ENCODE measurements at regions not wholly inside any gene's neighbourhood (a gene's known extent, or its start where the extent isn't known, plus 50 kb on each side); places are given as distances from the start of the nearest gene placed in this dataset.

- TF ChIP-seq KDM1A (IDR thresholded peaks at IDR 0.05; ENCODE audit: borderline replicate concordance, low read length) = no peak
- TF ChIP-seq EGR1 (IDR thresholded peaks at IDR 0.05; ENCODE audit: borderline replicate concordance, low read depth, low read length) = no peak
- TF ChIP-seq SIRT6 (IDR thresholded peaks at IDR 0.05; ENCODE audit: low read length) = no peak
- TF ChIP-seq TBP (IDR thresholded peaks at IDR 0.05; ENCODE audit: low read depth, low read length) = no peak
These were observed 220.9 kb downstream of the AACS start (continued) for GRCh38 chr12:125286005-125286727.
